Liver (tissue), 3 donors: ENCODE measurements at regions not wholly inside any gene's neighbourhood (a gene's known extent, or its start where the extent isn't known, plus 50 kb on each side); places are given as distances from the start of the nearest gene placed in this dataset.

Experiments
- FOXA1 ChIP-seq: IDR thresholded peaks from 2 replicates; pipeline ENCODE4 v1.6.1; 2016; ENCODE audit warnings: antibody characterized with exemption
- FOXA2 ChIP-seq: IDR thresholded peaks from 2 replicates; pipeline ENCODE4 v1.6.1; 2016; ENCODE audit warnings: antibody characterized with exemption
- NR2F2 ChIP-seq: IDR thresholded peaks from 2 replicates; pipeline ENCODE4 v1.6.1; 2016; ENCODE audit warnings: antibody characterized with exemption
- RAD21 ChIP-seq, 2 donors: IDR thresholded peaks; 2 replicates each; pipeline ENCODE4 v1.6.1; 2016; ENCODE audit warnings: antibody characterized with exemption in 2 of 2, mild to moderate bottlenecking in 2 of 2
- RXRA ChIP-seq, 2 donors: IDR thresholded peaks; 2 replicates each; pipeline ENCODE4 v1.6.1; 2017 to 2018; ENCODE audit warnings: antibody characterized with exemption in 2 of 2, mild to moderate bottlenecking in 1 of 2
- SP1 ChIP-seq: IDR thresholded peaks from 2 replicates; pipeline ENCODE4 v1.6.1; 2018; ENCODE audit warnings: antibody characterized with exemption, mild to moderate bottlenecking
- TAF1 ChIP-seq: conservative IDR thresholded peaks from 2 replicates; pipeline ENCODE4 v1.6.1; 2016; ENCODE audit warnings: antibody characterized with exemption, mild to moderate bottlenecking
- YY1 ChIP-seq: IDR thresholded peaks from 2 replicates; pipeline ENCODE4 v1.6.1; 2016; ENCODE audit warnings: antibody characterized with exemption, mild to moderate bottlenecking
- TF ChIP-seq, protein P1 (sequence below): IDR thresholded peaks from 2 replicates; pipeline ENCODE4 v1.6.1; 2016; ENCODE audit warnings: antibody characterized with exemption, mild to moderate bottlenecking
- TF ChIP-seq, protein P2 (sequence below): IDR thresholded peaks from 2 replicates; pipeline ENCODE4 v1.6.1; 2016; ENCODE audit warnings: antibody characterized with exemption
- TF ChIP-seq, protein P3 (sequence below): fragments of 150-350 bp; IDR thresholded peaks from 2 replicates; pipeline ENCODE4 v1.5.1; 2017; ENCODE audit warnings: improper control_type of control experiment, low read depth, low read length; ENCODE audit not compliant: missing input control
- TF ChIP-seq, protein P4 (sequence below): IDR thresholded peaks from 2 replicates; pipeline ENCODE4 v1.6.1; 2016; ENCODE audit warnings: antibody characterized with exemption
- donor health status: healthy.
- donor health status: healthy.

DNA sequence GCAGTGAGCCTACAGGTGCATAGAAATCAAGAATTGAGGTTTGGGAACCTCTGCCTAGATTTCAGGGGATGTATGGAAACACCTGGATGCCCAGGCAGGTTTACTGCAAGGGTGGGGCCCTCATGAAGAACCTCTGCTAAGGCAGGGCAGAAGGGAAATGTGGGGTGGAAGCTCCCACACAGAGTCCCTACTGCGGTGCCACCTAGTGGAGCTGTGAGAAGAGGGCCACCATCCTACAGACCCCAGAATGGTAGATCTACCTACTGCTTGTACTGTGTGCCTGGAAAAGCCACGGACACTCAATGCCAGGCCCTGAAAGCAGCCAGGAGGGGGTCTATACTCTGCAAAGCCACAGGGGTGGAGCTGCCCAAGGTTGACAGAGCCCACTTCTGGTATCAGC is 533.5 kb downstream of the GPAM start:
- TF ChIP-seq, protein P1, sequence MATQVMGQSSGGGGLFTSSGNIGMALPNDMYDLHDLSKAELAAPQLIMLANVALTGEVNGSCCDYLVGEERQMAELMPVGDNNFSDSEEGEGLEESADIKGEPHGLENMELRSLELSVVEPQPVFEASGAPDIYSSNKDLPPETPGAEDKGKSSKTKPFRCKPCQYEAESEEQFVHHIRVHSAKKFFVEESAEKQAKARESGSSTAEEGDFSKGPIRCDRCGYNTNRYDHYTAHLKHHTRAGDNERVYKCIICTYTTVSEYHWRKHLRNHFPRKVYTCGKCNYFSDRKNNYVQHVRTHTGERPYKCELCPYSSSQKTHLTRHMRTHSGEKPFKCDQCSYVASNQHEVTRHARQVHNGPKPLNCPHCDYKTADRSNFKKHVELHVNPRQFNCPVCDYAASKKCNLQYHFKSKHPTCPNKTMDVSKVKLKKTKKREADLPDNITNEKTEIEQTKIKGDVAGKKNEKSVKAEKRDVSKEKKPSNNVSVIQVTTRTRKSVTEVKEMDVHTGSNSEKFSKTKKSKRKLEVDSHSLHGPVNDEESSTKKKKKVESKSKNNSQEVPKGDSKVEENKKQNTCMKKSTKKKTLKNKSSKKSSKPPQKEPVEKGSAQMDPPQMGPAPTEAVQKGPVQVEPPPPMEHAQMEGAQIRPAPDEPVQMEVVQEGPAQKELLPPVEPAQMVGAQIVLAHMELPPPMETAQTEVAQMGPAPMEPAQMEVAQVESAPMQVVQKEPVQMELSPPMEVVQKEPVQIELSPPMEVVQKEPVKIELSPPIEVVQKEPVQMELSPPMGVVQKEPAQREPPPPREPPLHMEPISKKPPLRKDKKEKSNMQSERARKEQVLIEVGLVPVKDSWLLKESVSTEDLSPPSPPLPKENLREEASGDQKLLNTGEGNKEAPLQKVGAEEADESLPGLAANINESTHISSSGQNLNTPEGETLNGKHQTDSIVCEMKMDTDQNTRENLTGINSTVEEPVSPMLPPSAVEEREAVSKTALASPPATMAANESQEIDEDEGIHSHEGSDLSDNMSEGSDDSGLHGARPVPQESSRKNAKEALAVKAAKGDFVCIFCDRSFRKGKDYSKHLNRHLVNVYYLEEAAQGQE: no peak
- no peak for TF ChIP-seq SP1
- TF ChIP-seq, protein P2, sequence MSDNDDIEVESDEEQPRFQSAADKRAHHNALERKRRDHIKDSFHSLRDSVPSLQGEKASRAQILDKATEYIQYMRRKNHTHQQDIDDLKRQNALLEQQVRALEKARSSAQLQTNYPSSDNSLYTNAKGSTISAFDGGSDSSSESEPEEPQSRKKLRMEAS: no peak
- TF ChIP-seq, protein P3, sequence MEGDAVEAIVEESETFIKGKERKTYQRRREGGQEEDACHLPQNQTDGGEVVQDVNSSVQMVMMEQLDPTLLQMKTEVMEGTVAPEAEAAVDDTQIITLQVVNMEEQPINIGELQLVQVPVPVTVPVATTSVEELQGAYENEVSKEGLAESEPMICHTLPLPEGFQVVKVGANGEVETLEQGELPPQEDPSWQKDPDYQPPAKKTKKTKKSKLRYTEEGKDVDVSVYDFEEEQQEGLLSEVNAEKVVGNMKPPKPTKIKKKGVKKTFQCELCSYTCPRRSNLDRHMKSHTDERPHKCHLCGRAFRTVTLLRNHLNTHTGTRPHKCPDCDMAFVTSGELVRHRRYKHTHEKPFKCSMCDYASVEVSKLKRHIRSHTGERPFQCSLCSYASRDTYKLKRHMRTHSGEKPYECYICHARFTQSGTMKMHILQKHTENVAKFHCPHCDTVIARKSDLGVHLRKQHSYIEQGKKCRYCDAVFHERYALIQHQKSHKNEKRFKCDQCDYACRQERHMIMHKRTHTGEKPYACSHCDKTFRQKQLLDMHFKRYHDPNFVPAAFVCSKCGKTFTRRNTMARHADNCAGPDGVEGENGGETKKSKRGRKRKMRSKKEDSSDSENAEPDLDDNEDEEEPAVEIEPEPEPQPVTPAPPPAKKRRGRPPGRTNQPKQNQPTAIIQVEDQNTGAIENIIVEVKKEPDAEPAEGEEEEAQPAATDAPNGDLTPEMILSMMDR: no peak
- TF ChIP-seq, protein P4, sequence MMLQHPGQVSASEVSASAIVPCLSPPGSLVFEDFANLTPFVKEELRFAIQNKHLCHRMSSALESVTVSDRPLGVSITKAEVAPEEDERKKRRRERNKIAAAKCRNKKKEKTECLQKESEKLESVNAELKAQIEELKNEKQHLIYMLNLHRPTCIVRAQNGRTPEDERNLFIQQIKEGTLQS: no peak
- TF ChIP-seq NR2F2: no peak
- no peak for TF ChIP-seq TAF1
- TF ChIP-seq FOXA2: no peak
- TF ChIP-seq FOXA1: no peak
- TF ChIP-seq RXRA (IDR thresholded peaks at IDR 0.05): no peak
- no peak for TF ChIP-seq YY1
- no peak for TF ChIP-seq RAD21 (IDR thresholded peaks at IDR 0.05)
